ENCODE measurements at regions not wholly inside any gene's neighbourhood (a gene's known extent, or its start where the extent isn't known, plus 50 kb on each side); places are given as distances from the start of the nearest gene placed in this dataset.

DNA sequence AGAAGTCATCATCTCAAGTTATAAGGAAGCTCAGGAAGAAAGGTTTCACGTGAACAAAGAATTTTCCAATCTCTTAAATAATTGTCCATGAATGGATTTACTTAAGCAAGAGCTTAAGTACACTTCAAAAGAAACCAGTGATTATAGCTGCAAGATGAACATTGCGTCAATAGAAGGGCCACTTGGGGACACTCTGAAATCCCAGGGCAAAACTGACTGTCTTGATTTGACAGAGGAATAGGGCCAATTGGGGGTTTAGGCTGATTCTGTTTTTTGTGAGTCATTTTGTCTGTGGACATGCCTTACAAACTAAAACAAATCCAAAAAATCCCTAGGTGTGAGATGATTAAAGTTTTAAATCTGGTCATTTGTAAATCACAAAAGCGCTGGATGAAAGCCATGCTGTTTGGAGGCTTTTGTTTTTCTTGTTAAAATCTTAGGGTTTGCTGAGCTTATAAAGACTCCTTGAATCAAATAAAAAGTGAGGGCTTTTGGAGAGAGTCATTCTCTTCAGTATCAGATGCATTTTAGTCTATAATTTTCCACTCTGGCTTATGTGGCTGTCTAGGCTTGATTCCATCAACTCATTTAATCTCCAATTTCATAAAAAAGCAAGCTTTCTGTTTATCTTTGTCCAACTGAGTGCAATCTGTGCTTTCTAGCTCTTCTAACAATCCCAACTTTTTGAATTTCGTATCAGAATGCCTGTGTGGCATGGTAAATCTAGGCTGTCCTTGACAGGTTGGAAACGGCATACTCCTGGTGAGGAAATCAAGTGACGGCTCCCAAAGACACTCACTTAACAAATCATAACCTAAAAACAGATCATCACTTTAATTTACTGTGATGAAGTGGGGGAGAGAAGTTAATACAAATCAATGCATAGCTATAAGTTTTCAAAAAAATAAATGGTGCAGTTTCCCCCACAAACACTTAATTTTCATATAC, 98.2 kb upstream of the SOX9 start:
- DNase-seq (ENCODE audit: low read depth, low spot score) = no peak
- Histone ChIP-seq H3K27ac (no peak overlapping the region), H3K9me3 (ENCODE audit: low read depth, low read length) (no peaks in the 10 kb centered on the region), H3K36me3 (ENCODE audit: insufficient read depth, low read length) (no peaks in the 10 kb centered on the region), H3K9ac (ENCODE audit: insufficient read length) (no peak overlapping the region), H3K4me3 (no peak overlapping the region)
- TF ChIP-seq FOXP2 (optimal IDR thresholded peaks at IDR 0.05; ENCODE audit: control extremely low read depth, extremely low read length, insufficient read depth) (no peak), POLR2AphosphoS5 (IDR thresholded peaks at IDR 0.05; ENCODE audit: borderline replicate concordance, low read depth, low read length) (no peak), EZH2 (IDR thresholded peaks at IDR 0.05) (no peak)

DNA sequence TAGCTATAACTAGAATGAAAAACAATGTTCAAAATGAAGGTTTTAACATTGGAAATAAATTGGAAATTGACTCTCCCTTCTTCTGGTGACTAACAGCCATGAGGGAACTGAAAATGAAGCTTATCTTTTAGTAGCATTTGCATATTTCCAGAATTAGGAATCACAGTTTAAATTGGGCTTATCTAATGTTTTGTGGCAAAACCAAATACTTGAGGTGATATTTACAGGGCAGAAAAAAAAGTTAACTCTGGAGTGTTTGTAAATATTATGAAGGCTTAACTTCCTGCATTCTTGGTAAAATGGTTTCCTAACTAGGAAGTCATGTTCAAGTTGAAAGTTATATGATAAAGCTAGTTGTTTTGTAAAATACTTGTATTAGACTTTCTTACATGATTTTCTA, 96.4 kb upstream of the SOX9 start:
- H3K9me3 ChIP-seq (ENCODE audit: low read depth, low read length) = no peaks in the 10 kb centered on the region
- H3K36me3 ChIP-seq (ENCODE audit: insufficient read depth, low read length) = no peaks in the 10 kb centered on the region
- TF ChIP-seq EZH2 (IDR thresholded peaks at IDR 0.05) (no peak), FOXP2 (optimal IDR thresholded peaks at IDR 0.05; ENCODE audit: control extremely low read depth, extremely low read length, insufficient read depth) (no peak), POLR2AphosphoS5 (IDR thresholded peaks at IDR 0.05; ENCODE audit: borderline replicate concordance, low read depth, low read length) (no peak)
- no peak overlapping the region for H3K4me3 ChIP-seq
- no peak for DNase-seq (ENCODE audit: low read depth, low spot score)
- H3K27ac ChIP-seq = no peak overlapping the region
- H3K9ac ChIP-seq (ENCODE audit: insufficient read length) = no peak overlapping the region

DNA sequence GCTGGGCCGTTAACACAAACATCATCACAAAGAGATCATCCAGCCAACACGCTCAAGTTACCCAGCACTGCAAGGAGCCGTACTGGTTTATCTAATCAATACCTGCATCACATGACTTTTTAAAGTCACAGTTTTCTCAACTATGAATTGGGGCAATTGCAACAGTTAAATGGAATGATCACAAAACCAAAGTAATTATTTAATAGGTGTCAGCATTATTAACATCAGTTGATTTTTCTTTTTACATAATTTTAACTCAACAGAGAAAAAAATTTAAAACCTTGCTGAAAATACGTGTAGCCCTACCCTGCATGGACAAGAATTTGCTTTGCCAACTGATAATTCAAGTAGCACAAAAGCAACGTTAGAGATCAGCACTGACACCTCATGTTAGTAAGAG, 95.7 kb upstream of the SOX9 start:
- no peak for TF ChIP-seq POLR2AphosphoS5 (IDR thresholded peaks at IDR 0.05; ENCODE audit: borderline replicate concordance, low read depth, low read length)
- no peak for TF ChIP-seq EZH2 (IDR thresholded peaks at IDR 0.05)
- TF ChIP-seq FOXP2 (optimal IDR thresholded peaks at IDR 0.05; ENCODE audit: control extremely low read depth, extremely low read length, insufficient read depth) = no peak
- Histone ChIP-seq H3K9ac (ENCODE audit: insufficient read length) (no peak overlapping the region), H3K4me3 (no peak overlapping the region), H3K27ac (no peak overlapping the region), H3K36me3 (ENCODE audit: insufficient read depth, low read length) (no peaks in the 10 kb centered on the region), H3K9me3 (ENCODE audit: low read depth, low read length) (no peaks in the 10 kb centered on the region)
- no peak for DNase-seq (ENCODE audit: low read depth, low spot score)

DNA sequence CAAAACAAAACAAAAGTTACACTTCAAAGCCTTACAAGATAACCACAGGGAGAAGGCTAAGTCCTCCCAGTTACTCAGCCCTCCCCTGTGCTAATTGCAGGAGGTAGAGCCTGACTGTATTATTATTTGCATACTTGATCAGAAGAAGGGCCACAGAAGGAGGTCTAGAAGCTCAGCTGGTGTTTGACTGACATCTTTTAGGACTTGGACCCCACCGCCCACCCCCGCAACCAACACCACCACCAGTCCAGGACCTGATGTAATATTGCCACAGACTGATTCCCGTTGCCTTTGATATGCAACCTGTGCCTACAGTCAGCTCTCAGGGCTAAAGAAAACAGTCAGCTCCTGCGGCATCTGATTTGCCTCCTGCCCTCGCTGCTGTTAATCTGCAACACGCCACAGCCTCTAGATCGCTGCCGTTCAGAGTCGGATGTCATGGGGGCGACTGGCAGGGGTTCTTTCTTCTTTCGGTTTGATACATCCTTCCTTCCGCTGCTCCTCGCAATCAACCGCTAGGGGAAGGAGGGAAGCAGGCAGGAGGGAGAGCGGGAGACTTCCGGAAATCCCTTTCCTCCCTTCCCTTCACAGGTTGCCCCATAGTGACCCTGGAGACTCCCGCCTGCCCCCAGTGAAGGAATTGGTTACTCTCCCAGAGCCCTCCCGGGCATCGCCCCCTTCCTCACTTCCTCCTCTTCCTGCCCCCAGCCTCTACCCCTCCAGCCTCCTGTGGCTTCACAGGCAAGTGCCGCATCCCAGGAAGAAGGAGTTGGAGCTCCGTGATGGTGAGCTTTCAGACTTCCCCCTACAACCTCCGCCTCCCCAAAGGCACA, 90.5 kb upstream of the SOX9 start:
- no peak overlapping the region for H3K9ac ChIP-seq (ENCODE audit: insufficient read length)

DNA sequence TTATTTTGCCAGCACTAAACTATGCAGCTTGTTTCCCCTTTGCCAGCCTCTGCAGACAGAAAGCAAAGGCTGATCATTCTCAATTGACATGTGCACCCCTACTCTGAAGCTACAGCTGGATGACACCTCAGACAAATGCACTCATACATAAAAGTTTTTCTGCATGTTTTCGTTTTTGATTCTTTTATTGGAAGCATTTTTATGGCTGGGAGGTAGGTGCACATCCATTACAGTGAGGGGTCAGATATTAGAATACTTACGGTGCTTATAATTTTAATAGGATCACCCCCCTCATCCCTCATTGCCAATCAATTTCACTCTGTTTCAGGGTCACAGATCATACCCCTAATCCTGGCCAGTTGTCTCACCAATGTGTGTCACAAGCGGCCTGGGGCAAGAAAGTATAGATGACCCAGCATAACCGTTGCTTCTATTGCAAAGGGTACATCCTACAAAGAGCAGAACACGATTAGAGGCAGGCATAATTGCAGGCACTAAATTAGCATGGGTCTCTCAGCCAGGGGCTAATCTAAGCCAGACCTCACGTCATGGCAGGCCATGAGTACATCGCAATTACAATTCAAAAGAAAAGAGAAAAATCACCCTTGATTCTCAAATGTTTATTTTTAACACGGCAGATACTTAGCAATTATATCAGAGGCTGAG, 89.5 kb upstream of the SOX9 start:
- Histone ChIP-seq H3K36me3 (ENCODE audit: insufficient read depth, low read length) (no peaks in the 10 kb centered on the region), H3K4me3 (no peak overlapping the region), H3K9me3 (ENCODE audit: low read depth, low read length) (no peaks in the 10 kb centered on the region), H3K27ac (no peak overlapping the region), H3K9ac (ENCODE audit: insufficient read length) (no peak overlapping the region)
- no peak for DNase-seq (ENCODE audit: low read depth, low spot score)
- TF ChIP-seq FOXP2 (optimal IDR thresholded peaks at IDR 0.05; ENCODE audit: control extremely low read depth, extremely low read length, insufficient read depth) (no peak), EZH2 (IDR thresholded peaks at IDR 0.05) (no peak), POLR2AphosphoS5 (IDR thresholded peaks at IDR 0.05; ENCODE audit: borderline replicate concordance, low read depth, low read length) (no peak)

More for the DNA sequence above, 90.5 kb upstream of the SOX9 start:
- no peak for DNase-seq (ENCODE audit: low read depth, low spot score)
- Histone ChIP-seq H3K36me3 (ENCODE audit: insufficient read depth, low read length) (no peaks in the 10 kb centered on the region), H3K27ac (no peak overlapping the region), H3K9me3 (ENCODE audit: low read depth, low read length) (no peaks in the 10 kb centered on the region), H3K4me3 (peak overlapping the region; percentile 71)
- TF ChIP-seq EZH2 (IDR thresholded peaks at IDR 0.05) (no peak), FOXP2 (optimal IDR thresholded peaks at IDR 0.05; ENCODE audit: control extremely low read depth, extremely low read length, insufficient read depth) (no peak), POLR2AphosphoS5 (IDR thresholded peaks at IDR 0.05; ENCODE audit: borderline replicate concordance, low read depth, low read length) (no peak)

DNA sequence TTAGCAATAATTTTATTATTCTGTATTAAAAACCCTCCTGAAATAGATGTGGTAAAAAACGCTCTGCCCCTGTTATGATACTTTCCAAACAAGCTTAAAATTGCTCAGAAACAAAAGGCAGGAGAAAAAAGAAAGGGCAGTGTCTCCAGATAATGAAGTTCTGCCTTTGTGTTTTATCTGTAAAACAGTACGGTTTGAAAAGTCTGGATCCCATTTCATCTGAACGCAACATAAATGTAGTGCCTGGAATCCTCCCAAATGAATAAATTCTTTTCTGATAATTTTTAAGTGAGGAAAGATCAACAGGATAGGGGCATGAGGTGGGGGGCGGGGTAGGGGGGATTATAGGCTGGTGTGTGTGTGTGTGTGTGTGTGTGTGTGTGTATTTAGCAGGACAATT, 87.5 kb upstream of the SOX9 start:
- H3K27ac ChIP-seq = no peak overlapping the region
- no peak for TF ChIP-seq FOXP2 (optimal IDR thresholded peaks at IDR 0.05; ENCODE audit: control extremely low read depth, extremely low read length, insufficient read depth)
- no peak for TF ChIP-seq EZH2 (IDR thresholded peaks at IDR 0.05)
- no peak for TF ChIP-seq POLR2AphosphoS5 (IDR thresholded peaks at IDR 0.05; ENCODE audit: borderline replicate concordance, low read depth, low read length)
- DNase-seq (ENCODE audit: low read depth, low spot score) = no peak

DNA sequence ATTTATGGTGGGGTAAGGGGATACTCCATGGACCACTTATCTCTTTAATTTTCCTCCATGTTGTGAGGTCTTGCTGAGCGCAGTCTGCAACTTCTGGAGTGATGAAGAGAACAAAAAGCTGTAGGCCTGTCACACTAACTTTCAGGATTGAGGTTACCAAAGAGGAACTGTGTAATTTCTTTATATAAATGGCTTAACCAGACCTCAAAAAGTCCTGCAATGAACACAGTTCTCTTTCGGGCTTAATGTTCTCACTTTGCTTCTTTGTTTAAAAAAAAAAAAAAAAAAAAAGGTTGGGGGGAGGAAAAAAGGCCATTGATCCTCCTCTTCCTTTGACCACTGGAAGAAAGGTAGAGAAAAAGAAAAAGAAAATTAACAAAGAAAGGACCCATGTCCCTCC, 86.8 kb upstream of the SOX9 start:
- no peak overlapping the region for H3K27ac ChIP-seq
- DNase-seq (ENCODE audit: low read depth, low spot score) = no peak
- no peaks in the 10 kb centered on the region for H3K9me3 ChIP-seq (ENCODE audit: low read depth, low read length)
- no peak overlapping the region for H3K4me3 ChIP-seq
- TF ChIP-seq EZH2 (IDR thresholded peaks at IDR 0.05) (no peak), POLR2AphosphoS5 (IDR thresholded peaks at IDR 0.05; ENCODE audit: borderline replicate concordance, low read depth, low read length) (no peak), FOXP2 (optimal IDR thresholded peaks at IDR 0.05; ENCODE audit: control extremely low read depth, extremely low read length, insufficient read depth) (no peak)
- H3K36me3 ChIP-seq (ENCODE audit: insufficient read depth, low read length) = no peaks in the 10 kb centered on the region
- H3K9ac ChIP-seq (ENCODE audit: insufficient read length) = no peak overlapping the region

More for the DNA sequence above, 87.5 kb upstream of the SOX9 start:
- H3K9me3 ChIP-seq (ENCODE audit: low read depth, low read length) = no peaks in the 10 kb centered on the region
- H3K4me3 ChIP-seq = no peak overlapping the region
- no peak overlapping the region for H3K9ac ChIP-seq (ENCODE audit: insufficient read length)
- H3K36me3 ChIP-seq (ENCODE audit: insufficient read depth, low read length) = no peaks in the 10 kb centered on the region

DNA sequence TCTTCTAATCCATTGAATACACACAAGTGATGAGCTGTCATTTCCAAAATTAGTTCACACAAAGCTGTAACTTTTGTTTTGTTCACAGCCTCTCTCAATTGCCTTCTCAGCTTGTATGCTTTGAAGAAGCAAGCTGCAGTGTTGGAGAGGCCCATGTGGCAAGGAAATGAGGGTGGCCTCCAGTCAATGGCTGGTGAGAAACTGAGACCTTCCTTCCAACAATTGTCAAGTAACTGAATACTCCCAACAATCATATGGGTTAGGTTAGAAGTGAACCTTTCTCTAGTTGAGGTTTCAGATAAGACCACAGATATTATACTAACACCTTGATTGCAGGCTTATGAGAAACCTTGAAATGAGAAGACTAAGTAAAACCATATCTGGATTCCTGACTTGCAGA, 82.4 kb upstream of the SOX9 start:
- no peak for DNase-seq (ENCODE audit: low read depth, low spot score)
- Histone ChIP-seq H3K9me3 (ENCODE audit: low read depth, low read length) (no peaks in the 10 kb centered on the region), H3K9ac (ENCODE audit: insufficient read length) (no peak overlapping the region), H3K27ac (no peak overlapping the region), H3K4me3 (no peak overlapping the region), H3K36me3 (ENCODE audit: insufficient read depth, low read length) (no peaks in the 10 kb centered on the region)
- TF ChIP-seq EZH2 (IDR thresholded peaks at IDR 0.05) (no peak), FOXP2 (optimal IDR thresholded peaks at IDR 0.05; ENCODE audit: control extremely low read depth, extremely low read length, insufficient read depth) (no peak), POLR2AphosphoS5 (IDR thresholded peaks at IDR 0.05; ENCODE audit: borderline replicate concordance, low read depth, low read length) (no peak)
